WTC11 (cell line): ENCODE measurements at regions not wholly inside any gene's neighbourhood (a gene's known extent, or its start where the extent isn't known, plus 50 kb on each side); places are given as distances from the start of the nearest gene placed in this dataset.

Source experiments
- ATAC-seq: fragments of 200-7000 bp; cut with Tn5 transposase; 2 replicates; pipeline ENCODE4 v1.10.0; 2021; ENCODE audit warnings: mild to moderate bottlenecking, moderate library complexity
- CTCF ChIA-PET: fragments of 300-600 bp; sonication (Branson Sonifier 250); formaldehyde crosslinking; loops from one replicate; lab custom pipeline; 2021; ENCODE audit warnings: antibody characterized with exemption; lab: Charles Lee
- POLR2A ChIA-PET: fragments of 350-600 bp; sonication (Branson Sonifier 250); formaldehyde crosslinking; loops from one replicate; lab custom pipeline; 2021; ENCODE audit warnings: antibody characterized with exemption; lab: Charles Lee
- DNase-seq: peaks from one replicate; pipeline ENCODE4 v3.0.0; 2021; ENCODE audit warnings: low spot score
- H3K27ac Mint-ChIP-seq: 2 replicates; pipeline ENCODE4 v1.8.0; 2021; ENCODE audit warnings: mixed read lengths
- H3K27me3 Mint-ChIP-seq: 2 replicates; pipeline ENCODE4 v1.8.0; 2021; ENCODE audit warnings: low read depth, mild to moderate bottlenecking, moderate library complexity, mixed read lengths
- H3K36me3 Mint-ChIP-seq: 2 replicates; pipeline ENCODE4 v1.8.0; 2021; ENCODE audit warnings: mixed read lengths
- H3K4me1 Mint-ChIP-seq: 2 replicates; pipeline ENCODE4 v1.8.0; 2022; ENCODE audit warnings: mixed read lengths
- H3K4me3 Mint-ChIP-seq: 2 replicates; pipeline ENCODE4 v1.8.0; 2021; ENCODE audit warnings: mild to moderate bottlenecking, moderate library complexity, mixed read lengths
- H3K9me3 Mint-ChIP-seq: 2 replicates; pipeline ENCODE4 v1.8.0; 2021; ENCODE audit warnings: mixed read lengths
- ATF2 ChIP-seq: sonication (generic); formaldehyde crosslinking; IDR thresholded peaks from 2 replicates; pipeline ENCODE4 v1.8.1; 2022; ENCODE audit warnings: low read depth, missing genetic modification reagents, borderline replicate concordance
- ATF6 ChIP-seq: sonication (generic); formaldehyde crosslinking; IDR thresholded peaks from 2 replicates; pipeline ENCODE4 v1.8.1; 2023; ENCODE audit warnings: mild to moderate bottlenecking, missing genetic modification reagents
- CDX4 ChIP-seq: fragments of 250-450 bp; sonication (Bioruptor Pico); IDR thresholded peaks from 2 replicates; pipeline ENCODE4 v1.9.0; 2021; ENCODE audit warnings: moderate library complexity, mild to moderate bottlenecking, inconsistent platforms, borderline replicate concordance
- CREM ChIP-seq: sonication (generic); formaldehyde crosslinking; IDR thresholded peaks from 2 replicates; pipeline ENCODE4 v1.8.1; 2022; ENCODE audit warnings: mild to moderate bottlenecking, missing genetic modification reagents, moderate library complexity
- E2F5 ChIP-seq: sonication (generic); formaldehyde crosslinking; IDR thresholded peaks from 2 replicates; pipeline ENCODE4 v1.8.1; 2022; ENCODE audit warnings: mild to moderate bottlenecking, moderate library complexity, missing genetic modification reagents
- ERG ChIP-seq: fragments of 250-450 bp; sonication (Bioruptor Pico); IDR thresholded peaks from 2 replicates; pipeline ENCODE4 v1.8.0; 2021; ENCODE audit warnings: mild to moderate bottlenecking
- FOXJ3 ChIP-seq: sonication (generic); formaldehyde crosslinking; IDR thresholded peaks from 2 replicates; pipeline ENCODE4 v1.9.0; 2021; ENCODE audit warnings: missing genetic modification reagents, mild to moderate bottlenecking, borderline replicate concordance
- FOXK1 ChIP-seq: sonication (generic); formaldehyde crosslinking; IDR thresholded peaks from 2 replicates; pipeline ENCODE4 v1.8.0; 2022; ENCODE audit warnings: mild to moderate bottlenecking, moderate library complexity, missing genetic modification reagents
- GRHL2 ChIP-seq: fragments of 250-450 bp; sonication (Bioruptor Pico); IDR thresholded peaks from 2 replicates; pipeline ENCODE4 v1.8.0; 2022; ENCODE audit warnings: mild to moderate bottlenecking, moderate library complexity; ENCODE audit not compliant: insufficient replicate concordance, severe bottlenecking
- NR3C1 ChIP-seq: sonication (generic); formaldehyde crosslinking; conservative IDR thresholded peaks from 2 replicates; pipeline ENCODE4 v1.8.1; 2023; ENCODE audit warnings: low read depth, mild to moderate bottlenecking, missing genetic modification reagents
- OVOL2 ChIP-seq: fragments of 250-450 bp; sonication (Bioruptor Pico); IDR thresholded peaks from 2 replicates; pipeline ENCODE4 v1.9.0; 2021; ENCODE audit warnings: mild to moderate bottlenecking, borderline replicate concordance
- SMAD4 ChIP-seq: sonication (generic); formaldehyde crosslinking; IDR thresholded peaks from 2 replicates; pipeline ENCODE4 v1.8.0; 2022; ENCODE audit warnings: mild to moderate bottlenecking, missing genetic modification reagents
- SP1 ChIP-seq: sonication (generic); formaldehyde crosslinking; conservative IDR thresholded peaks from 2 replicates; pipeline ENCODE4 v1.8.1; 2022; ENCODE audit warnings: missing genetic modification reagents
- TCF7 ChIP-seq: sonication (generic); formaldehyde crosslinking; IDR thresholded peaks from 2 replicates; pipeline ENCODE4 v1.8.0; 2022; ENCODE audit warnings: mild to moderate bottlenecking, low read depth, missing genetic modification reagents, moderate library complexity
- ZNF219 ChIP-seq: sonication (generic); formaldehyde crosslinking; IDR thresholded peaks from 2 replicates; pipeline ENCODE4 v1.8.0; 2023; ENCODE audit warnings: missing genetic modification reagents, mild to moderate bottlenecking, borderline replicate concordance
- ZNF423 ChIP-seq: fragments of 250-450 bp; sonication (Bioruptor Pico); IDR thresholded peaks from 2 replicates; pipeline ENCODE4 v2.1.2; 2022; ENCODE audit warnings: mild to moderate bottlenecking, moderate library complexity
- TF ChIP-seq, protein P1 (sequence below): sonication (generic); formaldehyde crosslinking; IDR thresholded peaks from 2 replicates; pipeline ENCODE4 v1.8.1; 2023; ENCODE audit warnings: mild to moderate bottlenecking, missing genetic modification reagents
- TF ChIP-seq, protein P2 (sequence below): sonication (generic); formaldehyde crosslinking; IDR thresholded peaks from 2 replicates; pipeline ENCODE4 v1.8.0; 2023; ENCODE audit warnings: mild to moderate bottlenecking, missing genetic modification reagents

GRCh38 chr11:82671451-82671850 is 62.2 kb downstream of the FAM181B start:
- H3K27ac Mint-ChIP-seq = no peak overlapping the region
- ChIA-PET CTCF (no interaction called here), POLR2A (interaction anchor here (1.0 kb wide), 1 partner anchor 24 kb away, joined by 3 read pairs; no protein-coding TSS in a partner anchor)
- H3K36me3 Mint-ChIP-seq = no peaks in the 10 kb centered on the region
- DNase-seq = no peak
- TF ChIP-seq TCF7 (CRISPR knock-in tag) (no peak), E2F5 (CRISPR knock-in tag) (no peak), OVOL2 (no peak), ZNF219 (CRISPR knock-in tag) (no peak)
- TF ChIP-seq, protein P1, sequence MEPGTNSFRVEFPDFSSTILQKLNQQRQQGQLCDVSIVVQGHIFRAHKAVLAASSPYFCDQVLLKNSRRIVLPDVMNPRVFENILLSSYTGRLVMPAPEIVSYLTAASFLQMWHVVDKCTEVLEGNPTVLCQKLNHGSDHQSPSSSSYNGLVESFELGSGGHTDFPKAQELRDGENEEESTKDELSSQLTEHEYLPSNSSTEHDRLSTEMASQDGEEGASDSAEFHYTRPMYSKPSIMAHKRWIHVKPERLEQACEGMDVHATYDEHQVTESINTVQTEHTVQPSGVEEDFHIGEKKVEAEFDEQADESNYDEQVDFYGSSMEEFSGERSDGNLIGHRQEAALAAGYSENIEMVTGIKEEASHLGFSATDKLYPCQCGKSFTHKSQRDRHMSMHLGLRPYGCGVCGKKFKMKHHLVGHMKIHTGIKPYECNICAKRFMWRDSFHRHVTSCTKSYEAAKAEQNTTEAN (CRISPR knock-in tag) = no peak
- TF ChIP-seq, protein P2, sequence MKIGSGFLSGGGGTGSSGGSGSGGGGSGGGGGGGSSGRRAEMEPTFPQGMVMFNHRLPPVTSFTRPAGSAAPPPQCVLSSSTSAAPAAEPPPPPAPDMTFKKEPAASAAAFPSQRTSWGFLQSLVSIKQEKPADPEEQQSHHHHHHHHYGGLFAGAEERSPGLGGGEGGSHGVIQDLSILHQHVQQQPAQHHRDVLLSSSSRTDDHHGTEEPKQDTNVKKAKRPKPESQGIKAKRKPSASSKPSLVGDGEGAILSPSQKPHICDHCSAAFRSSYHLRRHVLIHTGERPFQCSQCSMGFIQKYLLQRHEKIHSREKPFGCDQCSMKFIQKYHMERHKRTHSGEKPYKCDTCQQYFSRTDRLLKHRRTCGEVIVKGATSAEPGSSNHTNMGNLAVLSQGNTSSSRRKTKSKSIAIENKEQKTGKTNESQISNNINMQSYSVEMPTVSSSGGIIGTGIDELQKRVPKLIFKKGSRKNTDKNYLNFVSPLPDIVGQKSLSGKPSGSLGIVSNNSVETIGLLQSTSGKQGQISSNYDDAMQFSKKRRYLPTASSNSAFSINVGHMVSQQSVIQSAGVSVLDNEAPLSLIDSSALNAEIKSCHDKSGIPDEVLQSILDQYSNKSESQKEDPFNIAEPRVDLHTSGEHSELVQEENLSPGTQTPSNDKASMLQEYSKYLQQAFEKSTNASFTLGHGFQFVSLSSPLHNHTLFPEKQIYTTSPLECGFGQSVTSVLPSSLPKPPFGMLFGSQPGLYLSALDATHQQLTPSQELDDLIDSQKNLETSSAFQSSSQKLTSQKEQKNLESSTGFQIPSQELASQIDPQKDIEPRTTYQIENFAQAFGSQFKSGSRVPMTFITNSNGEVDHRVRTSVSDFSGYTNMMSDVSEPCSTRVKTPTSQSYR (CRISPR knock-in tag) = no peak
- no peak for ATAC-seq
- H3K27me3 Mint-ChIP-seq = no peaks in the 10 kb centered on the region; the same call in 1 of the 2 replicates
- peaks cover 14% of the 10 kb centered on the region for H3K9me3 Mint-ChIP-seq
- H3K4me1 Mint-ChIP-seq = peaks cover 14% of the 10 kb centered on the region
- no peak overlapping the region for H3K4me3 Mint-ChIP-seq

DNA sequence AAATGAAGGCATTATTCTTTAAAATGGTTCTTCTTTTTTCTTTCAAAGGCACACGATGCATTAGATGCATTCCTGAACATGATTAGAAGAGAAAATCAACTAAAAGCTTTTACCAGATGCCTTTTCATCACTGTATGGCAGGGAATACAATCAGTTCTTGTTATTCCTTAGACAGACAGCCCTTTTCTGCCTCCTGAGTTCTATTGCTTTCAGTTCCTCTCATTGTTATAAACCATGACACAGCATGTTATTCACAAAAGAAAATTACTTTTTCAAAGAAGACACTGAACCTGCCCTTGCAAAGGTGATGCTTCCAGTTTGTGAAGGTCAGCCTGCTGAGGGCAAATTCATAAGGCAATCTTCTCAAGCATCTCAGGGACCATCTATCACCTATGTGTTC is 70.1 kb downstream of the FAM181B start:
- ChIA-PET CTCF (no interaction called here), POLR2A (no interaction called here)
- ATAC-seq (no peak), DNase-seq (no peak)
- no peaks in the 10 kb centered on the region for H3K27me3 Mint-ChIP-seq
- no peaks in the 10 kb centered on the region for H3K9me3 Mint-ChIP-seq
- TF ChIP-seq ERG (CRISPR knock-in tag) (no peak), CDX4 (CRISPR knock-in tag) (no peak), FOXK1 (CRISPR knock-in tag) (no peak), ZNF423 (CRISPR knock-in tag) (no peak)
- no peak overlapping the region for H3K4me3 Mint-ChIP-seq
- no peak overlapping the region for H3K27ac Mint-ChIP-seq
- no peaks in the 10 kb centered on the region for H3K36me3 Mint-ChIP-seq
- H3K4me1 Mint-ChIP-seq = no peaks in the 10 kb centered on the region

- CTCF ChIA-PET = no interaction called here
Observed at GRCh38 chr11:82653752-82654151, 79.9 kb downstream of the FAM181B start.

DNA sequence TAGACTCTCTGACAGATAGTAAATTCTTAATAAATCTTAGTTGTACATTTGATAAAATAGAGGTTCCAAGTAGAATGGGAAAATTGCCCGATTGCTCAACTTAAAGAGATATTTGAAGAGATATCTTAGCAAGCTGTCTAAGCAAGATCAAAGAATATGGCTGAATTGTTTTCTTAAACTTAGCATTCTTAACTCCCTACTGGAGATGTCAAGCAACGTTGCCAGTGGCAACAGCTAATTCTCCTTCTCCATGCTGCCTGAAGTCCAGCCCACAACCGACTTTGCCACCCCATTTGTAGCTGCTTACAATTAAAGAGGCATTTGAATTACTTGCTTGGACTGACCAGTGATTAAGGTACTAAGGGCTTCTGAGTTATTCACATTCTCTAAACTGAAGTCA is 94.4 kb downstream of the FAM181B start:
- POLR2A ChIA-PET = no interaction called here
- TF ChIP-seq NR3C1 (CRISPR knock-in tag) (no peak), ATF6 (CRISPR knock-in tag) (no peak), E2F5 (CRISPR knock-in tag) (no peak), ATF2 (CRISPR knock-in tag) (no peak), CREM (CRISPR knock-in tag) (no peak), GRHL2 (CRISPR knock-in tag) (no peak), SMAD4 (no peak)

More at GRCh38 chr11:82653752-82654151, 79.9 kb downstream of the FAM181B start:
- Mint-ChIP-seq H3K4me1 (peaks cover 6% of the 10 kb centered on the region; the same call in 1 of the 2 replicates), H3K4me3 (no peak overlapping the region), H3K27me3 (no peaks in the 10 kb centered on the region), H3K36me3 (no peaks in the 10 kb centered on the region), H3K27ac (no peak overlapping the region), H3K9me3 (0 out of 2 replicates have a peak, but pooled peaks cover 7% of the 10 kb centered on the region)
- DNase-seq = no peak
- ATAC-seq = no peak; the same call in 1 of the 2 replicates
- TF ChIP-seq SP1 (no peak), FOXJ3 (no peak)
- POLR2A ChIA-PET = no interaction called here

More for the DNA sequence above, 94.4 kb downstream of the FAM181B start:
- Mint-ChIP-seq H3K36me3 (no peaks in the 10 kb centered on the region), H3K4me3 (no peak overlapping the region), H3K4me1 (no peaks in the 10 kb centered on the region; the same call in 1 of the 2 replicates), H3K9me3 (peaks cover 11% of the 10 kb centered on the region), H3K27ac (no peak overlapping the region), H3K27me3 (no peaks in the 10 kb centered on the region; the same call in 1 of the 2 replicates)
- no peak for ATAC-seq
- CTCF ChIA-PET = no interaction called here
- DNase-seq = no peak
